DND-41 (cell line): ENCODE measurements at regions not wholly inside any gene's neighbourhood (a gene's known extent, or its start where the extent isn't known, plus 50 kb on each side); places are given as distances from the start of the nearest gene placed in this dataset.

Source experiments
- EZH2 ChIP-seq: IDR thresholded peaks from 3 replicates; pipeline ENCODE4 v1.6.1; 2012; ENCODE audit warnings: borderline replicate concordance, low read depth, mild to moderate bottlenecking, moderate library complexity, low read length, inconsistent platforms; ENCODE audit not compliant: severe bottlenecking
- TF ChIP-seq, protein P1 (sequence below): IDR thresholded peaks from 2 replicates; pipeline ENCODE4 v1.5.1; 2012; ENCODE audit warnings: borderline replicate concordance, low read length, moderate library complexity, mild to moderate bottlenecking; ENCODE audit not compliant: poor library complexity, severe bottlenecking; ENCODE audit errors: extremely low read depth

DNA sequence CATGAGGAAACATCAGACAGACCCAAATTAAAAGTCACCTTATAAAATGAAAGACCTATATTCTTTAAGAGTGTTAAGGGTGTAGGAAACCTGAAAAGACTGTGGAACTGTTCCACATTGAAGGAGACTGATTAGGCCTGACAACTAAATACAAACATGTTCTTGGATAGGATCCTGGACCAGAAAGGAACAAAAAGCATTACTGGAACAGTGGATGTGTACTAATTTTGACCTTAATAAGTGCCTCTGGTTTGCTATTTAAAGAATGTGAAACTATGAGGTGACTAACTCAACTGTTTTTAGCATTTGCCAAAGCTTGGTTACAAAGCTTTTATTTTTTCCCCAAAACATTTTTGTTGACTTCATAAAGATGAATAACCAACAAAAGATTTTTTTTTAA lies 340.6 kb downstream of the CAAP1 start:
- TF ChIP-seq, protein P1, sequence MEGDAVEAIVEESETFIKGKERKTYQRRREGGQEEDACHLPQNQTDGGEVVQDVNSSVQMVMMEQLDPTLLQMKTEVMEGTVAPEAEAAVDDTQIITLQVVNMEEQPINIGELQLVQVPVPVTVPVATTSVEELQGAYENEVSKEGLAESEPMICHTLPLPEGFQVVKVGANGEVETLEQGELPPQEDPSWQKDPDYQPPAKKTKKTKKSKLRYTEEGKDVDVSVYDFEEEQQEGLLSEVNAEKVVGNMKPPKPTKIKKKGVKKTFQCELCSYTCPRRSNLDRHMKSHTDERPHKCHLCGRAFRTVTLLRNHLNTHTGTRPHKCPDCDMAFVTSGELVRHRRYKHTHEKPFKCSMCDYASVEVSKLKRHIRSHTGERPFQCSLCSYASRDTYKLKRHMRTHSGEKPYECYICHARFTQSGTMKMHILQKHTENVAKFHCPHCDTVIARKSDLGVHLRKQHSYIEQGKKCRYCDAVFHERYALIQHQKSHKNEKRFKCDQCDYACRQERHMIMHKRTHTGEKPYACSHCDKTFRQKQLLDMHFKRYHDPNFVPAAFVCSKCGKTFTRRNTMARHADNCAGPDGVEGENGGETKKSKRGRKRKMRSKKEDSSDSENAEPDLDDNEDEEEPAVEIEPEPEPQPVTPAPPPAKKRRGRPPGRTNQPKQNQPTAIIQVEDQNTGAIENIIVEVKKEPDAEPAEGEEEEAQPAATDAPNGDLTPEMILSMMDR, result no peak
- no peak for TF ChIP-seq EZH2
